Central memory CD4-positive, alpha-beta T cell (primary cell): ENCODE measurements at regions not wholly inside any gene's neighbourhood (a gene's known extent, or its start where the extent isn't known, plus 50 kb on each side); places are given as distances from the start of the nearest gene placed in this dataset.

Experiments used
- DNase-seq: peaks from one replicate; pipeline ENCODE4 v3.0.0; 2022

DNA sequence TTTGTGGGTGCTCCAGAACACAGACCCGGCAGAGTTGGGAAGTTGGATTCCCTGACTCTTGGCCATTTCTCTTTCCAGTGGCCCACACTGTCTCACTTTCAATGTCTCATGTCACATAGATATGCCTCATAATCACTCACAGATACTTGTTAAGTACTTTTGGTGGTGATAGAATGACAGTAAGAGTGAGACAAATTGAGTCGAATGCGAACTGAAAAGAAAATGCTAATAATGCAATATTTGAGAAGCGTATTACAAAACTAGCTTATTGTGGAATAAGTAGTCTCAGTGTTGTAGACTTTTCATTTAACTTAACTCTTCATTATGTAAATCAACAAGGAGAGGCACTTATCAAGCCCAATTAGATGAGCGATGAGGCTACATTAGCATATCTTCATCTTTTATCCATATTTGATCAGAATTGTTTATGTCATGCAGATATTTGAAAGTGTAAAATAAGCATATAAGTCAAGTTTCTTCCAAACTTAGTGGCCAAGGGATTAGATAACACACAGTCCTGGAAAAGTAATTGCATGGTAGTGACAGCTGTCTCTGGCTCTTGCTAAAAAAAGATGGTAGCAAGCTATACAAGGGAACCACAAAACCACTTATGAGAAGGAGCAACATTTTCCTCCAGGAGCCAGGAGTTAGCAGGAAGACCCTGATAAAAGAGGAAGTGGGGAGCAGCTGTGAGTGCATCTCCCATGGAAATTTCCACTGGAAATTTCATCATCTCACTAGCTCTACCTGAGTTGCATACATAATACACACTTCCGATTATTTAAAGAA is 243.6 kb downstream of the ARRDC4 start:
- DNase-seq = no peak

DNA sequence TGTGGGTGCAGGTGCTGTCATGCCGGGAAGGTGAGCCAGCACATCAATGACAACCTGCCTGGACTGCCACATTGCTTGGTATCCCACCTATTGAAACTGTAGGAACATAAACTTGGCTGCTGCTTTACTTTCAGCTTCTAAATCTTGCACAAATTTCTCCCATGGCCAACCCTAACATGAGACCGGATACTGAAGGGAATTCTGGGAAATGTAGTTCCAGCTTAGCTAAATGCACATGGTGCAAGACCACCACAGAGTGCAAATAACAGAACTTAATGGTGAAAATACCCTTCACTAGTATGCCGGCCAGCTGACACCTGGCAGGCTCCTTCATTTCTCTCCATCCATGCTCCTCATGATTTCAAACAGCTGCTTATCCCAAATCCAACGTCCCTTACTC is 247.4 kb downstream of the ARRDC4 start:
- DNase-seq = no peak

DNA sequence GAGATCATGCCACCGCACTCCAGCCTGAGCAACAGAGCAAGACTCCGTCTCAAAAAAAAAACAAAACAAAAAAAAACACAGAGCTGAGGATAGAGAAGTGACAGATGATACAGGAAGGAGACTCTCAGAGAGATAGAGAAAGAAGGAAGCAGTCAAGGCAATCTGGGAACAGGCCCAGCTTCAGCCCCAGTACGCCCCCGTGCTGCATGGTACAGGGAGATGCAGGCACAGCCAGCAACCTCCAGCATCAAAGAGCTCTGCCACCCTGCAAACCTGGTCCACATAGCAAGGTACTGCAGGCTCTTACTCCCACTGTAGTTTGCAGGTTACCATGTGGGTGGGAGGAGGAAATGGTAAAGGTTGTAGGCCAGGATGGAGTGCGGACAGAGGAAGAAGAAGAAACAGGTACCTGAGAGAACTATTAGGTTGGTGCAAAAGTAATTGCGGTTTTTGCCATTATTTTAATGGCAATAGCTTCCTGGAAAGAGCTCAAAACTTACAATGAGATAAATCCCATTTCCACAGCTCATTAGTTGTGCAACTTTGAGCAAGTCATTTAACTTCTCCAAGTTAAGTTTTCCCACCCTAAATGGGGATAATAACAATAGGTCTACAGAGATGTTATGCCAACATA is 253.0 kb downstream of the ARRDC4 start:
- no peak for DNase-seq

DNA sequence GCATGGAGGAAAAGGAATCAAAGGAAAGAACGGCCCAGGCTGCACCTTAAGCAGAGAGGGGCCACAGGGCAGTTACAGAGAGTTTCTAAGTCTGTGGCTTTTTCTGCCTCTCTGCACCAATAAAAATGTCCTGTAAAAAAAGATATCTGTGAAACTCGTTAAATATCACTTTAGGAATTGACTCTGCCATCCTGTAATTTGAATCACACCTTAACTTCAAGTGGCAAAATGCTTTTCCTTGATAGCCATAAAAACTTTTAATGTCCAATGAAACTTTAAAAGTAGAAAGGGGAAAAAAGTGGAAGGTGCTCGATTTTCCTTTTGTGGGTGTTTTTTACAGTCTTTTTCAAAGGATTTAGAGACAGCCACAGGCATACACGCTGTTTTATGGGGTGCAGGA is 255.7 kb downstream of the ARRDC4 start:
- no peak for DNase-seq

DNA sequence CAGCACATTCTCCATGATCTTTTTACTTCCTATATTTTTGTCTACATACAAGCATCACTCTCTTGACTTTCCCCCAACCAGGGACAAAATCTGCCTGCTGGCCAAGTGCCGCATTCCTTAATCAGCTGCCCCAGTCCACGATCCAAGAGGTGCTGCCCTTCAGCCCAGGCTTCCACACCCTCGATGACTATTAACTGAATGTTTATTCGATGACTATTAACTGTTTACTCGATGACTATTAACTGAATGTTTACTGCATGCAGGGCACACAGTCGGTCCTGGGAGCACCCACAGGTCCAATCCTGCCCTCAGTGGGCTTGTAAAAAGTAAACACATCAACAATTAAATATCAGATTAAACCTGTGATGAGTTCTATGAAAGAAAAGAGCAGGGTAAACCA is 256.9 kb downstream of the ARRDC4 start:
- DNase-seq = no peak

DNA sequence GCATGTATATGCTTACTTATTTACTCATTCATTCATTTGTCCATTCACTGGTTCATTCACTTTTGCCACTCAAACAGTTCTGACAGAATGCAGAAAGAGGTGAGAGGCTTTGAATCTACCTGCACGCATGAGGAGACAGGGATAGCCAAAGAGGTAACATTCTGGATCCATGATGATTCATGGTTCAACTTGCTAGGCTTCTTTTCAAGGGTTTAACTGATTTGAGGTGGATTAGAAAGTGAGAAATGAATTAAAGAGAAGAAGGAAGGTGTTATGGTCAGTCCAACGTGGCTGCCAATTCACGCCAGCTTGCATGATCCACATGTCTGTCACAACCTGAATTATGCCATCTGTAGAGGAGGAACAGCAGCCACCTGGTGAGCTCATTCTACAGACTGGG is 260.6 kb downstream of the ARRDC4 start:
- DNase-seq = no peak

DNA sequence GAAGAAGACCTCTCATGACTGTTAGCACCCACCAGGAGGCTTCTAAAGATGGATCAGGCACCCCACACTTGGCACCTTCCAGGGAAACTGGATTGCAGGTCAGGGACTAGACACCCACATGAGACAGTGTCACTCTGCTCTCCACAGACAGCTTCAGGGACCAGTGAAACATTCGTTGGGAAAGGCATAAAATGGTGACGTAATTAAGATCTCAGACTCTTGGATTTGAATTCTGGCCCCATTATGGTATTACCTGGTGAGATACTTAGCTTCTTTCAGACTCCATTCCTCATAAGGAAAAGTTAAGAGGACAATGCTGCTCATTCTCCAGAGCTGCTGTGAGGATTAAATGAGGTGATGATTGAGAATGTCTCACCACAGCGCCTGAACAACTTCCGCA is 261.1 kb downstream of the ARRDC4 start:
- no peak for DNase-seq

DNA sequence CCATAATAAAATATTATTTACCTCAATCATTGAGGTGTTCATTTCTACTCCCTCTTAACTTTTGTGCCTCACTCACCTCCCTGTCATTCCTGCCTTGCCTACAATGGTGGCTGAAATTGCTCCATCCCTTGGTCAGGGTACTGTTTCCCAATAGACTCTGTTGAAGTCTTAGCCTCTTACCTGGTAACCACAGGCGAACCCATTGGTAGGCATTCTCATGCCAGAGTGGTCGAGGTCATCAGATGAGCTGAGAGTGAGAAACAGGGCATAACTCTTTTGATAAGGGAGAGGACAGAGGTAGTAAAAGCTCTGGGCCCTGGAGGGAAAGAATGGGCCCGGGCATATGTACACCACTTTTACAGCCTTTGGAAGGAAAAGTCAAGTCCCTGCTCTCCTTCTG is 265.6 kb downstream of the ARRDC4 start:
- no peak for DNase-seq

DNA sequence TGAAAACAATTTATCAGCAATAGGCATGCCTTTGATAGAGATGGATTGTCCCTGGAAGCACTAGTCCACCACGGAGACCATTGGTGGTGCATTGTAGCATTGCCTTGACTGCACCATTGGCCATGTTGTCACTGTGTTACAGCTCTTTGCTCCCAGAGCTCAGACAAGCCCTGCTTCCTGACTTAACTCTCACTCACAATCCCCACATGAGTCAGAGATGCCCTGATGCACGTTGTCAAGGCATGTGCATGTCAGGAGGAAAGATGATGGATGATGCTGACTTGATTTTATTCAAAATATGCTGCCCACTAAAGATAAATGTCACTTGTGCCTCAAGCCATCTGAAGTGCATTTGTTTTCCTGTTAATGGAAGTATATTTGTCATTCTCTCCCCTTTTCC is 266.1 kb downstream of the ARRDC4 start:
- no peak for DNase-seq

DNA sequence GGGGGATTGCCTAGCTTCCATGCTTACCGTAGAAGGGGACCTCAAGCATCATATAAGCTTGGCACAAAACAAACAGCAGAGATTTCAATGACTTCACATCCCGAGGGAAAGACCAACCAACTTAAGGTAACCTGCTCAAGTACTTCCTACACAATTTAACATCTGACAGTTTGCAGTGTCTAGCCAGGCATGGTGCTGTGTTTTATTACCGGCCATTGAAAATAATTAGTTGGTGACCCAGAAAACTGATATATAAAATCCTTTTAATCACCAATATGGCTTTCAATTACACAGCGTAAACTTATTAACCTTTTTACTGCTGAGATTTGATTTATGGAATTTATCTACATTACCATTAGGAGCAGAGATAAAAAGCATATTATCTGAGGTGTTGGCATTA is 268.3 kb downstream of the ARRDC4 start:
- DNase-seq = no peak

DNA sequence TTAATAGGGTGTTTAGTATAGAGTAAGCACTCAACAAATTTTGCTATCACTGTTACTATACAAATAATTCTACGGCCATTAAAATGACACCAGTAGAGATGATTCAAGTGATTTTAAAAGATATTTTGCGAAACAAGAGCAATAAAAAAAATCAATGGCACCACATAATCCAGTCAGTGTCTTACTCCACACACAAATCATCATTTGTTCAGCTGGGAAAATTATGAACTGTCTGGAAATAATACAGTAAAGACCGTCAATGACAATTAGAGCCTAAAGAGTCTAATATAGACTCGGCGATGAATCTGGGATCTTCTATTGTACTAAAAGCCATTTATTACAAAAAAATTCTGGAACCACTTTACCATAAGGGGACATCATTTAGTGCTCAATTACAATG is 270.5 kb downstream of the ARRDC4 start:
- no peak for DNase-seq

DNA sequence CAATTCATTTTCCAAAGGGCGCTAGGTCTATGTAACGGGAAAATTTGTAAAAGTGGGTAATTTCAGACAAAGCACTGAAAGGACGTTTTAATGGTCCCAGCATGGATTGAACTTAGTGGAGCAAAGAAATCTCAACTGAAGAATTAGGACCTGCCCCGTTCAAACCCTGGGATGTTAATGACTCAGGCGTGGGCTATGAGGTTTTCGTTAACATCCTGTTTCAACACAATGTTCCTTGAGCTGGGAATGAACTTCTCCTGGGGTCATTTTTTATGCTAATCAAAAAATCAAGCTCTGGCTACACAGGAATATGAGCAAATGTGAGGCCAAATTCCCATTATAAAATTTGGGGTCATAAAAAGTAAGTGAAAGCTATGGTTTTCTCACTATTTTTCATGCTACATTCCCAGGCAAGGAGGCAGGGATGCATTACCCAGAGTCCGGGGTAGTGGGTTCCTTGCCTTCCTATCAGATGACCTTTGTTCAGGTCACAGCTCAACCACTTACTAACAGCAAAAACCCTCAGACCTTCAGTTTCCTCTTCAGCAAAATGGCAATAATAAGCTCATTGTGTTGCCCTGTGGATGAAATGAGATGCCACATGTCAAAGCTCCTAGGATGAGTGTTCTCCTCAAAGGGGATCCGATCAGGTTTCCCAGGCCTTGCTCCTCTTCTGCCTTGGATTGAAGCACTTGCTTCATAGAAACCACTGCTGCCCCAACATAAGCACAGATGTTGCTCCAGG is 271.4 kb downstream of the ARRDC4 start:
- DNase-seq = no peak

DNA sequence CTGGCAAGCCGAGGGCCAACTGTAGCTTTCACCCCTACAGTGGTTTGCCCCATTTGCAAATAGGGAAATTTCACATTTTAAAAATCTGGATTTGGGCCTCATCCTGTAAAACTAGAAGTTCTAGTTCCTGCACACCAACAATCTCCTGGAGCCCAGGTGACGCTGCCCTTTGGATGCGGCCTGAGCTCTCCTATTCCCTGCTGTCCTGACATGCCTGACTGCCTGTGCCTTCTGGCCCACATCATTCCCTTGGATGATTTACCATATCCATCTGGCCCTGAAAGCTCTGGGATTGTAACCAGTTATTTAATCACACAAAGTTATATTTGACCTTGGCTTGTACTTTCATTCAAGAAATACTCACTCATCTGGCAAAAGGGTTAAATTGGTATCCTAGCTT is 272.3 kb downstream of the ARRDC4 start:
- DNase-seq = no peak

DNA sequence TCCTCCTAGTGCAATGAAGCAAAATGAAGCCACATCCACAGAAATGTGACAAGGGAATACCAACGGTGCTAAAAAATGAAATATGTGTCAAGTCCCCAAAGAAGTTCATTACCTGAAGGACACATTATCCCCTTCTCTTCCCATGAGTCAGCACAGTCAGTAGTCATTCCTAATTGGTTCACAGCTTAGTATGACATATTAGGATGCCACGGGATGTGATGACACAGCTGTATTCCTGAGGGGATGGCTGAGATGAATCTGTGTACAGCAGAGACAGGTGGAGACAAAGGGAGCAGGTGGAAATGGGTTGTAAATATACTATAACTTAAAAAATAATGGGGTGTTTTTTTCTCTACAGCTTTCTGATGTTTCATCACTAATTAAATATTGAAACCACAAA is 273.4 kb downstream of the ARRDC4 start:
- no peak for DNase-seq

DNA sequence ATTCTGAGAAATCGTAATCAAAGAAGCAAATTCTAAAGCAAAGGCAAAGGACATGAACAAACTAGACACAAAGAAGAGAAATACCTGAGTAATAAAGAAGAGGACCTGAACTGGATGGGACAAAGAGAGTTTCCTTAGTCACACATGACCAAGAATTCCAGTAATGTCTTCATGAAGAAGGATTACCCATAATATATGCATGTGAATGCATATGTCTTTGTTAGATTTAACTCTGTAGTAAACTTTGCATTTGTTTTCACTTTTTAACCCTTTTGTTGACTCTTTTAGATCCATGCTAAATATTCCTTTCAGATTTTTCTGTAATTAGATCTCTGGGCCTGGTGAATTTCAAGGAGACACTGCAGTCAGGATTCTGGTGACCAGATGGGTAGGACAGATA is 279.8 kb downstream of the ARRDC4 start:
- DNase-seq = no peak

DNA sequence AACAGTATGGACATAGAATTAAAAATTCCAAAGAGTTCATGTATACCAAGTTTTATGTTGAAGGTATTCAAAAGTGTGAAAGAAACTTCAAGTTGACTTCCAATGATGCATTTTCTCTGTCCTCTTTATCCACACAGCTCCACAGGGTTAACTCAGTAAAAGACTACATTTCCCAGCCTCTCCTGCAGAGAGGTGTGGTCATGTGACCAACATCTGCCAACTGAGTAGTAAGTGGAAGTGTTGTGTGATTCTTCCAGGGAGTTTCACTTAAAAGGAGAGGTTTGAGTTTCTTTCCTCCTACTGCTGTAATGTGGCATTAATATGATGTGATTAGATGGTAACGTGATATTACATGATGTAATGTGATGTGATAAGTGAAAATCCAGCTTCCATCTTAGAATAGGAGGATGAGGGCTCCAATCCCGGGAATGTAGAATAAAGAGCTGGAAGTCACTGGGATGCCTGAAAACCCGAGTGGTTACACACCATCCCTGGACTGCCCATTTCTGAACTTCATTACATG is 280.6 kb downstream of the ARRDC4 start:
- no peak for DNase-seq

DNA sequence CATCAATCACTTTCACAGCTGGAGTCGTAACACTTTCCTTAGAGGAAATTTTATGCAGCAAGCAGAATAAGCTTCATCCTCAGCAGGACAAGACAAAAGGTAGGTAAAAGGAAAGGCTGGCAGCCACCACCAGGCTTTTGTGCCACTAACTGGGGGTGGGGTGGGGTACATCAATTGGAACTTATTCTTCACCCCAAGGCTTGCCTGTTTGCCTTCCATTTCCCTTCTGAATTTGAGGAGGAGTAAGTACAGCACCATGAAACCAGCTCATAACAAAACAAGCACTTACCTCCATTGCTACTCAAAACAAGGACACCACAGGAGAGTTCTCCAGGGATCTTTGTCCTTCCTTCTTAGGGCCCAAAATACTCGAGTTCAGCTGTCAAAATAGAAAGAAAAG is 296.8 kb downstream of the ARRDC4 start:
- no peak for DNase-seq

DNA sequence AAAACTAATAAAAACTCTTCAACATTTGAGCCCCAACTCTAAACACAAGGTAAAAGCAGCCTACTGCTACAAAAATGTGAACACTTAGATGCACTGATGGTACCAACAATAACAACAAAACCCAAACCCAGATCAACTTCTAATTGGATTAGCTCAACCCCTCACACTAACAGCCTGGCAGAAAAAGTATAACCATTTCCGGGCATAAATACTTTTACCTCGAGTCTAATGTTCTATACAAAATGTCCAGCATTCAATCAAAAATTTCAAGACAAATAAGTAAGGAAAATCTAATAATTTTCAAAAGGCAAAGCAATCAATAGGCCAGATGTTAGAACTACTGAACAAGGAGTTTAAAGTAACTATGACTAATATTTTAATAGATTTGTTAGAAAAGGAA is 303.3 kb downstream of the ARRDC4 start:
- no peak for DNase-seq

DNA sequence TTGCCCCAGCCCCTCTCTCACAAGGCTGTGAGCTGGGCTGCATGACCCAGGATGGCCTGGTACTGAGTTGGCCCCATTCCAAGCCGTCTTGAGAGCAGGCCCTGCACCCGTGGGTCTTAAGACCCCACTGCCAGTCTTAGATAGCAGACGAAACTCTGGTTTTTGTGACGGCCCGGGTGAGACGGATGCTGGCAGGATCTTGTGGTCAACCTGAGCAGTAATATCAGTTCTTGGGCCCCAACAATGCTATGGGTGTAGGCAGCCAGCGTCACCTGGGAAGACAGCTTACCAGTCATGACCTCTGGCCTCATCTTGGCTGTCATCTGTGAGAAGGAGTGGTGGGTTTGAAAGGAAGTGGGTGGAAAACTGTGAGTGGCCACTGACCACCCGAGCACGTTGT is 305.8 kb downstream of the ARRDC4 start:
- DNase-seq = no peak

DNA sequence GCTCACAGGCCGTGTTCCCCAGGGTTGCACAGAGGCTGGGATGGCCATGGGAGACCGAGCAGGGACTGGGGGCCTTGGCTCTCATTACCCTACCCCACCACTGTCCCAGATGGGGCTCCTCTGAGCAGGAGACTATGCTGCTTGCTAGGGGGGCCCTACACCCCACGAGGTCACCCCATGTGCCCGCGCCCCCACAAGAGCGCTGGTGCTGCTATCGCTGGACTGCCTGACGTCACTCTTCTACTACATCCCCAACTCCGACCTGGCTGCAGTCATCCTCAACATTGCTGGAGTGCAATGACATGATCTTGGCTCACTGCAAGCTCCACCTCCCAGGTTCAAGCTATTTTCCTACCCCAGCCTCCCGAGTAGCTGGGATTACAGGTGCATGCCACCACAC is 307.7 kb downstream of the ARRDC4 start:
- DNase-seq = no peak

DNA sequence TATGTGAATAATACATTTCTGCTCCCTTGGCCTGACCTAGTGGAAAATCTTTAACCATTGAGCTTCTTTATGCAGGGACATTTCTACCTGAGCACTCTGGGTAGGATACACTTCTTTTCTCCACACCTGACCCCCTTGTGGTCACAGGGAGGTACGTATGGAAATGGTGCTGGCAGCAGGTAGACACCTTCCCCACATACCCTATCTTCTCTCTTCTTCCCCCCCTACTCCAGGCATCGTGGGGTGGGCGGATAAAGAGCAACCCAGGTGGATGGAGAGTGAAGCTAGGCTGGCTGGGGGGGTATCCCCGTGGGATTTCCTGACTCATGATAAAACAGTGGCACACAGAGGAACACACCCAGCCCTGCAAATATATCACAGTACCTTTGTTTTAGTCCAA is 312.1 kb downstream of the ARRDC4 start:
- DNase-seq = no peak

DNA sequence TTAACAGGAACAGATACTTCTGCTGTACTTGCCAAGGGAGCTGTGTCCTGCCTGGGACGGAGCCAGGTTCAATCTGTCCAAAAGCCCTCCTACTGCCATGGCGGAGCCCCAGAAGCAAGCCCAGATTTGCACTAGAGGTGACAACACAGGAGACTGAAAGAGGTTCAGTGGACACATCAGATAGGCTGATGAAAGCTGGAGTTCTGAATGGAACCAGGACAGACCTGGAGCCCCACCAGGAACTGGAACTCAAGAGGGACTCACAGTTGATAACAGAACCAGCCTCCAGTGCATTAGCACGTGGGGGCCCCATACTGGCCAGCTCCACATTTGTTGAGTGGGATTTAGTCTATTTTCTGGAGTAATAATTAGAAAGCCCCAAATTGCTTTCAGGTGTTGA is 315.5 kb downstream of the ARRDC4 start:
- no peak for DNase-seq

DNA sequence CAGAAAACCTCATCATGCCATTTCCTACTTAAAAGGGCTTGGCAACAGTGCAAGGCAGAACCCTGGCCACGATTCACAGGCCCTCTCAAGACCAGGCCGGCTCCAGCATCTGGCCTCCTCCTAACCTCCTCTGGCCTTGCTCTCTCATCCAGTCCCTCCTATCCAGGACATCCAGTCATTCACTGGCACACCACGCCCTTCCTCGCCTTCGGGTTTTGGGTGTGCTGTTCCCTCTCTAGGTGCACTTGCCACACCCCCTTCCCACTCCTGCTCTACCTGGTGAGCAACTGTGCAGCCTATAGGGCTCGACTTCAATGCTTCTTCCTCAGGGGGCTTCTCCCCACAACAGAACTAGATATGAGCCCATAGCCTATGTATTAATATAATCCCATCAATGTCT is 317.1 kb downstream of the ARRDC4 start:
- no peak for DNase-seq
